GM19239 (cell line): ENCODE measurements at regions not wholly inside any gene's neighbourhood (a gene's known extent, or its start where the extent isn't known, plus 50 kb on each side); places are given as distances from the start of the nearest gene placed in this dataset.

Source experiments
- DNase-seq: peaks from one replicate; pipeline ENCODE4 v3.0.0; 2011; ENCODE audit warnings: low spot score; ENCODE audit not compliant: insufficient read length
- FAIRE-seq: peaks from 2 replicates; lab custom pipeline; 2011; peaks lifted over from hg19 to GRCh38; lab: Jason Lieb, UNC

GRCh38 chr6:149211046-149211571 lies 106.4 kb upstream of the TAB2 start:
- DNase-seq (no peak), FAIRE-seq (peak; percentile 94)

GRCh38 chr6:149212206-149212605 lies 105.3 kb upstream of the TAB2 start:
- DNase-seq (no peak), FAIRE-seq (peak; percentile 45)

- FAIRE-seq (peak; percentile 94), DNase-seq (no peak)
Observed at GRCh38 chr6:149212892-149213801, 104.4 kb upstream of the TAB2 start.

- DNase-seq (no peak), FAIRE-seq (no peak)
Observed at GRCh38 chr6:149213829-149214228, 103.7 kb upstream of the TAB2 start.

GRCh38 chr6:149216459-149216858 lies 101.1 kb upstream of the TAB2 start:
- FAIRE-seq (no peak), DNase-seq (no peak)

GRCh38 chr6:149217466-149217888 lies 100.0 kb upstream of the TAB2 start:
- DNase-seq: no peak
- FAIRE-seq: peak; percentile 97

- no peak for FAIRE-seq
- no peak for DNase-seq
Observed at GRCh38 chr6:149218471-149218870, 99.0 kb upstream of the TAB2 start.

- no peak for DNase-seq
- FAIRE-seq: no peak
Observed at GRCh38 chr6:149218915-149219314, 98.6 kb upstream of the TAB2 start.

GRCh38 chr6:149220882-149221773 lies 96.4 kb upstream of the TAB2 start:
- no peak for FAIRE-seq

GRCh38 chr6:149221774-149222070 lies 95.8 kb upstream of the TAB2 start:
- no peak for DNase-seq
- no peak for FAIRE-seq

More at GRCh38 chr6:149220882-149221773, 96.4 kb upstream of the TAB2 start:
- DNase-seq: no peak

GRCh38 chr6:149223120-149223903 lies 94.2 kb upstream of the TAB2 start:
- no peak for FAIRE-seq
- no peak for DNase-seq

GRCh38 chr6:149223904-149224351 lies 93.6 kb upstream of the TAB2 start:
- no peak for FAIRE-seq
- no peak for DNase-seq

GRCh38 chr6:149224399-149224798 lies 93.1 kb upstream of the TAB2 start:
- no peak for DNase-seq
- no peak for FAIRE-seq

- FAIRE-seq: no peak
Observed at GRCh38 chr6:149225370-149225769, 92.1 kb upstream of the TAB2 start.

GRCh38 chr6:149225946-149226345 lies 91.6 kb upstream of the TAB2 start:
- FAIRE-seq: no peak

More at GRCh38 chr6:149225370-149225769, 92.1 kb upstream of the TAB2 start:
- DNase-seq: no peak

GRCh38 chr6:149227796-149228195 lies 89.7 kb upstream of the TAB2 start:
- FAIRE-seq: no peak
- DNase-seq: no peak

More at GRCh38 chr6:149225946-149226345, 91.6 kb upstream of the TAB2 start:
- no peak for DNase-seq

- DNase-seq (no peak), FAIRE-seq (no peak)
Observed at GRCh38 chr6:149228311-149228955, 89.1 kb upstream of the TAB2 start.

- DNase-seq (no peak), FAIRE-seq (no peak)
Observed at GRCh38 chr6:149229096-149229495, 88.4 kb upstream of the TAB2 start.

- DNase-seq (no peak), FAIRE-seq (peak; percentile 64)
Observed at GRCh38 chr6:149230712-149231460, 86.6 kb upstream of the TAB2 start.
